ENCODE measurements at regions not wholly inside any gene's neighbourhood (a gene's known extent, or its start where the extent isn't known, plus 50 kb on each side); places are given as distances from the start of the nearest gene placed in this dataset.

DNA sequence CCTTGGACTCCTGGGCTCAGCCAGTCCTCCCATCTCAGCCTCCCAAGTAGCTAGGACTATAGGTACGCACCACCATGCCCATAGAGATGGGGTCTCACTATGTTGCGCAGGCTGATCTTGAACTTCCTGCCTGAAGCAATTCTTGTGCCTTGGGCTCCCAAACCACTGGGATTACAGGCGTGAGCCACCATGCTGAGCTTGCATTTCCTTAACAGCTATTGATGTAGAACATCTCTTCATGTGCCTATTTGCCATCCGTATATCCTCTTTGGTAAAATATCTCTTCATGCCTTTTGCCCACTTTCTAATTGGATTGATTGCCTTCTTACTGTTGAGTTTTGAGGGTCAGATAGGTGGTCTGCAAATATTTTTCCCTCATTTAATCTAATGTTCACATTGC lies 208.9 kb upstream of the TLE3 start:
- no peak for TF ChIP-seq EZH2phosphoT487 (IDR thresholded peaks at IDR 0.05; ENCODE audit: low read depth, severe bottlenecking, unreplicated experiment)
- TF ChIP-seq, protein P1, sequence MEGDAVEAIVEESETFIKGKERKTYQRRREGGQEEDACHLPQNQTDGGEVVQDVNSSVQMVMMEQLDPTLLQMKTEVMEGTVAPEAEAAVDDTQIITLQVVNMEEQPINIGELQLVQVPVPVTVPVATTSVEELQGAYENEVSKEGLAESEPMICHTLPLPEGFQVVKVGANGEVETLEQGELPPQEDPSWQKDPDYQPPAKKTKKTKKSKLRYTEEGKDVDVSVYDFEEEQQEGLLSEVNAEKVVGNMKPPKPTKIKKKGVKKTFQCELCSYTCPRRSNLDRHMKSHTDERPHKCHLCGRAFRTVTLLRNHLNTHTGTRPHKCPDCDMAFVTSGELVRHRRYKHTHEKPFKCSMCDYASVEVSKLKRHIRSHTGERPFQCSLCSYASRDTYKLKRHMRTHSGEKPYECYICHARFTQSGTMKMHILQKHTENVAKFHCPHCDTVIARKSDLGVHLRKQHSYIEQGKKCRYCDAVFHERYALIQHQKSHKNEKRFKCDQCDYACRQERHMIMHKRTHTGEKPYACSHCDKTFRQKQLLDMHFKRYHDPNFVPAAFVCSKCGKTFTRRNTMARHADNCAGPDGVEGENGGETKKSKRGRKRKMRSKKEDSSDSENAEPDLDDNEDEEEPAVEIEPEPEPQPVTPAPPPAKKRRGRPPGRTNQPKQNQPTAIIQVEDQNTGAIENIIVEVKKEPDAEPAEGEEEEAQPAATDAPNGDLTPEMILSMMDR (IDR thresholded peaks at IDR 0.05; ENCODE audit: poor library complexity): no peak

Data from hepatocyte (in vitro differentiated cells).